ENCODE measurements at regions not wholly inside any gene's neighbourhood (a gene's known extent, or its start where the extent isn't known, plus 50 kb on each side); places are given as distances from the start of the nearest gene placed in this dataset.
A peak's percentile ranks its signal among the peaks of the same experiment; 100 is the strongest.

DNA sequence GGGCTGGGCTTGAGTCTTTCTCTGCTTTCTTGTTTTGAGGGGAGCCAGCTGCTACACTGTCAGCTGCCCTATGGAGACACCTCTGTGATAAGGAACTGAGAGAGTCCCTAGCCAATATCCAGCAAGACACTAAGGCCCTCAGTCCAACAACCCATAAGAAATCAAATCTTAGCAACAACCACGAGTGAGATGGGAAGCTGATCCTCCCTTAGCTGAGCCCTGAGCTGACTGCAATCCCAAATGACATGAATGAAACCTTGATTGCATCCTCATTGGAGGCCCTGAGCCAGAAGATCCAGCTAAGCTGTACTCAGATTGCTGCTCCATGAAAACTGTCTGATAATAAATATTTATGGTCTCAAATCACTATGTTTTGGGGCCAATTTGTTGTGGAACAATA lies 302.1 kb upstream of the MME start:
- Histone ChIP-seq H3K4ac (ENCODE audit: low read depth in 1 of 2, low read length in 2 of 2) (no peak overlapping the region), H2BK15ac (ENCODE audit: low read depth, poor library complexity, severe bottlenecking) (no peak overlapping the region), H3K14ac (ENCODE audit: low read length in 2 of 2) (no peak overlapping the region), H4K91ac (ENCODE audit: low read length) (no peak overlapping the region), H3K4me3 (ENCODE audit: insufficient read depth in 1 of 2, low read depth in 1 of 2, low read length in 2 of 2) (no peak overlapping the region), H3K9me3 (ENCODE audit: control insufficient read depth, low read length) (no peaks in the 10 kb centered on the region), H3K27ac (ENCODE audit: low read length, poor library complexity, severe bottlenecking) (no peak overlapping the region), H3K79me1 (replicated peaks; ENCODE audit: low read length, poor library complexity, severe bottlenecking) (no peaks in the 10 kb centered on the region), H4K8ac (ENCODE audit: low read length) (no peak overlapping the region), H2BK5ac (ENCODE audit: low read depth, low read length, poor library complexity, severe bottlenecking) (no peak overlapping the region), H3K4me2 (ENCODE audit: low read length, poor library complexity, severe bottlenecking) (no peak overlapping the region), H3K36me3 (ENCODE audit: control insufficient read depth in 1 of 2, insufficient read depth in 2 of 2, low read depth in 1 of 2, low read length in 2 of 2) (no peaks in the 10 kb centered on the region), H2BK12ac (ENCODE audit: low read length in 2 of 2) (no peak overlapping the region), H3K9ac (ENCODE audit: low read length) (no peak overlapping the region), H3K27me3 (ENCODE audit: control insufficient read depth in 1 of 2, insufficient read depth in 1 of 2, low read length in 2 of 2) (no peaks in the 10 kb centered on the region), H2AFZ (ENCODE audit: low read depth, low read length) (no peak overlapping the region), H2BK120ac (ENCODE audit: low read depth, low read length) (no peak overlapping the region), H3K18ac (ENCODE audit: low read depth in 1 of 2, low read length in 2 of 2) (no peak overlapping the region), H3K23ac (ENCODE audit: low read length in 2 of 2) (no peak overlapping the region), H2AK5ac (ENCODE audit: low read length, severe bottlenecking) (no peak overlapping the region), H3K4me1 (ENCODE audit: control insufficient read depth, insufficient read depth, low read depth, low read length) (no peaks in the 10 kb centered on the region)
- 88% methylated on average over 1 of the region's 1 CpG for WGBS
- DNase-seq: no peak

DNA sequence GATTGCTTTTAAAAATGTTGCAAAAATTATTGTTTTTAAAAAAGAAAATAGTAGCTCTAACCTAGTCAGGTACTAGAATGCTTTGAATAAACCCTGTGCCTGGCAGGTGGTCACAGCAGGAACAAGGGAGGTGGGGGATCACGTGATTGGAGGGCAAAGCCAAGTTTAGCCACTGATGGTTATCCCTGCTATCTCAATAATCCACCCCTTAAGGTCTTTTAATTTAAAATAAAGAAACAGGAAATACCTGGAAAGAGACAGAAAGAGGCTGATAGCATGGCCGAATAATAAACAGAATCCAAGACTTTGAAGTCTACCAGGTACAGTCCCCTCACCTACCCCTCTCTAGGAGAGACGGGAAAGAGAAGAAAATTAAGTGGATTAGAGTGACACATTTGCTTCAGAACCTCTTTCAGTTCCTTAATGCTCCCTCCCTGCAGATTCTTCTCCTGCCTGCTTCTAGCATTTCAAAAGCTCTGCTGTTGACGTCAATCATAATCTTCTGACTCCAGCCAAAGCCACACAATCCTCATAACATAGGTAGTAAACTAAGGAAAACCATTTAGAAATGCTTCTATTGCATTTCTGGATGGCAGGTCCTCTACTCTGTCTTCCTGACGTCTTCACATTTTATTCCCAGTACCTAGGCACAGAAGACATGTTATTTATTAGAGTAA lies 303.4 kb upstream of the MME start:
- H3K4me1 ChIP-seq (ENCODE audit: control insufficient read depth, insufficient read depth, low read depth, low read length): no peaks in the 10 kb centered on the region
- 94% methylated on average over 2 of the region's 5 CpGs for WGBS

DNA sequence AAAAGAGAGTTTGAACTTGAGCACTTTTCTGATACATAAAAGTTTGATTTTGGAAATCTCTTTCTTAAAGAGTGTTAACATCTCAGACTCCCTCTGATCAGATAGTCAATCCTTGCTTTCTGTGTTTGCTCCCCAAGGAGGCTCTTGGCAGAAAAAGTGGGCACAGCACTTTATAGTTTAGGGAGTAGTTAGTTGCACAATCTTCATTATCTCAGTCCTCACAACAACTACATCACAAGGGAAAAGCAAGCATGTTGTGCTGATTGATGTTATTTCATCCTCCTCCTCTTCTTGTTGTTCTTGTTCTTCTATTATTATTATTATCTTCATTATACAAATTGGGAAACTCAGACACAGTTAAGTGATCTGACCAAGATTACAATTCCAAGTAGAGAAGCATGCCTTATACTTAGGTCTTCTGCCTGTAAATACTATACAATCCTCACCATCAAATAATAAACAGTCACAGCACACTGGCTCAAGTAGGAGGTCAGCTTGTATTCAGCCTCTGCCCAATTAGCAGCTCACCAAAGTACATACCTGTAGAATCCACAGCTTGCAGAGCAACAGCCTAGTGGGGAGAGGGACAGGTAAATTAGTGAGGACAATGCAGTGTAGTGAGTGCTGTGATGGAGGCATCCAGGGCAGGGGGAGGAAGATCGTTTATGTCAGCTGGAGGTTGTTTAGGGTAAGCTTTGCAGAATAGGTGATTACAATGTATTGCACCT lies 304.1 kb upstream of the MME start:
- Histone ChIP-seq H3K9ac (ENCODE audit: low read length) (no peak overlapping the region), H2AK5ac (ENCODE audit: low read length, severe bottlenecking) (no peak overlapping the region), H3K23ac (ENCODE audit: low read length in 2 of 2) (peak overlapping the region in 1 of 2 experiments; percentile 90), H2AFZ (ENCODE audit: low read depth, low read length) (no peak overlapping the region), H3K9me3 (ENCODE audit: control insufficient read depth, low read length) (no peaks in the 10 kb centered on the region), H3K4me1 (ENCODE audit: control insufficient read depth, insufficient read depth, low read depth, low read length) (no peaks in the 10 kb centered on the region), H4K91ac (ENCODE audit: low read length) (no peak overlapping the region), H4K8ac (ENCODE audit: low read length) (no peak overlapping the region), H2BK5ac (ENCODE audit: low read depth, low read length, poor library complexity, severe bottlenecking) (no peak overlapping the region), H2BK15ac (ENCODE audit: low read depth, poor library complexity, severe bottlenecking) (no peak overlapping the region), H2BK120ac (ENCODE audit: low read depth, low read length) (no peak overlapping the region), H3K27me3 (ENCODE audit: control insufficient read depth in 1 of 2, insufficient read depth in 1 of 2, low read length in 2 of 2) (no peaks in the 10 kb centered on the region), H2BK12ac (ENCODE audit: low read length in 2 of 2) (no peak overlapping the region), H3K4me2 (ENCODE audit: low read length, poor library complexity, severe bottlenecking) (no peak overlapping the region), H3K4ac (ENCODE audit: low read depth in 1 of 2, low read length in 2 of 2) (no peak overlapping the region), H3K79me1 (replicated peaks; ENCODE audit: low read length, poor library complexity, severe bottlenecking) (no peaks in the 10 kb centered on the region), H3K27ac (ENCODE audit: low read length, poor library complexity, severe bottlenecking) (no peak overlapping the region), H3K4me3 (ENCODE audit: insufficient read depth in 1 of 2, low read depth in 1 of 2, low read length in 2 of 2) (no peak overlapping the region), H3K18ac (ENCODE audit: low read depth in 1 of 2, low read length in 2 of 2) (no peak overlapping the region), H3K36me3 (ENCODE audit: control insufficient read depth in 1 of 2, insufficient read depth in 2 of 2, low read depth in 1 of 2, low read length in 2 of 2) (no peaks in the 10 kb centered on the region), H3K14ac (ENCODE audit: low read length in 2 of 2) (no peak overlapping the region)
- no peak for DNase-seq
- 29% methylated on average over 1 of the region's 1 CpG for WGBS

More for the DNA sequence above, 303.4 kb upstream of the MME start:
- no peak overlapping the region for H2BK12ac ChIP-seq (ENCODE audit: low read length in 2 of 2)
- no peak overlapping the region for H2AFZ ChIP-seq (ENCODE audit: low read depth, low read length)
- no peak overlapping the region for H3K27ac ChIP-seq (ENCODE audit: low read length, poor library complexity, severe bottlenecking)
- no peak overlapping the region for H3K4ac ChIP-seq (ENCODE audit: low read depth in 1 of 2, low read length in 2 of 2)
- H3K14ac ChIP-seq (ENCODE audit: low read length in 2 of 2): no peak overlapping the region
- no peaks in the 10 kb centered on the region for H3K36me3 ChIP-seq (ENCODE audit: control insufficient read depth in 1 of 2, insufficient read depth in 2 of 2, low read depth in 1 of 2, low read length in 2 of 2)
- H2BK15ac ChIP-seq (ENCODE audit: low read depth, poor library complexity, severe bottlenecking): no peak overlapping the region
- H3K18ac ChIP-seq (ENCODE audit: low read depth in 1 of 2, low read length in 2 of 2): no peak overlapping the region
- H3K23ac ChIP-seq (ENCODE audit: low read length in 2 of 2): no peak overlapping the region
- H4K8ac ChIP-seq (ENCODE audit: low read length): no peak overlapping the region
- H3K27me3 ChIP-seq (ENCODE audit: control insufficient read depth in 1 of 2, insufficient read depth in 1 of 2, low read length in 2 of 2): no peaks in the 10 kb centered on the region
- H3K79me1 ChIP-seq (replicated peaks; ENCODE audit: low read length, poor library complexity, severe bottlenecking): no peaks in the 10 kb centered on the region
- no peak overlapping the region for H3K4me3 ChIP-seq (ENCODE audit: insufficient read depth in 1 of 2, low read depth in 1 of 2, low read length in 2 of 2)
- H3K9me3 ChIP-seq (ENCODE audit: control insufficient read depth, low read length): no peaks in the 10 kb centered on the region
- no peak overlapping the region for H2AK5ac ChIP-seq (ENCODE audit: low read length, severe bottlenecking)
- no peak overlapping the region for H2BK120ac ChIP-seq (ENCODE audit: low read depth, low read length)
- no peak overlapping the region for H3K4me2 ChIP-seq (ENCODE audit: low read length, poor library complexity, severe bottlenecking)
- H4K91ac ChIP-seq (ENCODE audit: low read length): no peak overlapping the region
- no peak for DNase-seq
- H2BK5ac ChIP-seq (ENCODE audit: low read depth, low read length, poor library complexity, severe bottlenecking): no peak overlapping the region
- no peak overlapping the region for H3K9ac ChIP-seq (ENCODE audit: low read length)

DNA sequence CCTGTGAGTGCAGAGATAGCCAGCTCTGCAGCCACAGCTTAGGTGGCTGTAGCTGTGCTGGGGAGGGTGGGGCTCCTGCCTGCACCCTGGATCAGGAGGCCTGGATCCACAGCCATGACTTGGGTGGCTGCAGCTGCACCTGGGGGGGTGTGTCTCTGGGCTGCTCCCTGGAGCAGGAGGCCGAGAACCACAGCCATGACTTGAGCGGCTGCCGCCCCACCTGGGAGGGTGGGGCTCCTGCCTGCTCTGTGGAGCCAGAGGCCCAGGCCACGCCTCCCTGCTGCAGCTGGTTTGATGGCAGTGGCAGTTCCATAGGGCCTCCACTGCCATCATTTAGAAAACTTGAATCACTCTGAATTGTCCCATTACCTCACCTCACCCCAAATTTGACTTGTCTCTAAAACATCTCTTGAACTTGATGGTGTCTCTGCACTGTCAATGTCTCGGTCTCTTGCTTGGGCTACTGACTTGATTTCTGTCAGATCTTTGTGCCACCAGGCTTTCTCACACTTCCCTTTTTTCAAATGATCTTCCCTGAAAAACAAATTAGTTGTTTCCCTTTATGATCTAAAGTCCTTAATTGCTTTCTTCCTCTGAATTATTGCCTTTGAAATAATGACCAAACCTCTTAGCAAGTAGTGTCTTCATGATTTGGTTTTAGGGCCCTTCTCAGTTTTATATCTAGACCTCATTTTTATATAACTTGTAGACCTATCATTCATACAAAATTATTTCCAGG lies 313.2 kb upstream of the MME start:
- WGBS: 92% methylated on average over 5 of the region's 5 CpGs
- Histone ChIP-seq H3K4me2 (ENCODE audit: low read length, poor library complexity, severe bottlenecking) (no peak overlapping the region), H2BK15ac (ENCODE audit: low read depth, poor library complexity, severe bottlenecking) (no peak overlapping the region), H3K9me3 (ENCODE audit: control insufficient read depth, low read length) (no peaks in the 10 kb centered on the region), H2BK12ac (ENCODE audit: low read length in 2 of 2) (no peak overlapping the region), H3K14ac (ENCODE audit: low read length in 2 of 2) (no peak overlapping the region), H3K18ac (ENCODE audit: low read depth in 1 of 2, low read length in 2 of 2) (no peak overlapping the region), H3K4ac (ENCODE audit: low read depth in 1 of 2, low read length in 2 of 2) (no peak overlapping the region), H3K9ac (ENCODE audit: low read length) (no peak overlapping the region), H3K4me1 (ENCODE audit: control insufficient read depth, insufficient read depth, low read depth, low read length) (no peaks in the 10 kb centered on the region), H2BK120ac (ENCODE audit: low read depth, low read length) (no peak overlapping the region), H3K27me3 (ENCODE audit: control insufficient read depth in 1 of 2, insufficient read depth in 1 of 2, low read length in 2 of 2) (no peaks in the 10 kb centered on the region), H3K79me1 (replicated peaks; ENCODE audit: low read length, poor library complexity, severe bottlenecking) (no peaks in the 10 kb centered on the region), H4K8ac (ENCODE audit: low read length) (no peak overlapping the region), H2BK5ac (ENCODE audit: low read depth, low read length, poor library complexity, severe bottlenecking) (no peak overlapping the region), H3K36me3 (ENCODE audit: control insufficient read depth in 1 of 2, insufficient read depth in 2 of 2, low read depth in 1 of 2, low read length in 2 of 2) (no peaks in the 10 kb centered on the region), H3K27ac (ENCODE audit: low read length, poor library complexity, severe bottlenecking) (no peak overlapping the region), H3K23ac (ENCODE audit: low read length in 2 of 2) (no peak overlapping the region), H2AFZ (ENCODE audit: low read depth, low read length) (no peak overlapping the region), H4K91ac (ENCODE audit: low read length) (no peak overlapping the region), H3K4me3 (ENCODE audit: insufficient read depth in 1 of 2, low read depth in 1 of 2, low read length in 2 of 2) (no peak overlapping the region), H2AK5ac (ENCODE audit: low read length, severe bottlenecking) (no peak overlapping the region)
- no peak for DNase-seq

All from mesenchymal stem cell (in vitro differentiated cells and primary cell).